ENCODE measurements at regions not wholly inside any gene's neighbourhood (a gene's known extent, or its start where the extent isn't known, plus 50 kb on each side); places are given as distances from the start of the nearest gene placed in this dataset.

GRCh38 chr20:52838510-52839241 lies 133.5 kb upstream of the TSHZ2 start:
- TF ChIP-seq CTCF (IDR thresholded peaks at IDR 0.05): no peak
- TF ChIP-seq POLR2A (IDR thresholded peaks at IDR 0.05): no peak

Measured in tibial nerve (tissue), 3 donors.